ENCODE measurements at regions not wholly inside any gene's neighbourhood (a gene's known extent, or its start where the extent isn't known, plus 50 kb on each side); places are given as distances from the start of the nearest gene placed in this dataset.
"Not testable (repeated sequence)": the region's sequence is repeated elsewhere in the genome, so short reads cannot be mapped to it uniquely, and the experiment has no call there.

DNA sequence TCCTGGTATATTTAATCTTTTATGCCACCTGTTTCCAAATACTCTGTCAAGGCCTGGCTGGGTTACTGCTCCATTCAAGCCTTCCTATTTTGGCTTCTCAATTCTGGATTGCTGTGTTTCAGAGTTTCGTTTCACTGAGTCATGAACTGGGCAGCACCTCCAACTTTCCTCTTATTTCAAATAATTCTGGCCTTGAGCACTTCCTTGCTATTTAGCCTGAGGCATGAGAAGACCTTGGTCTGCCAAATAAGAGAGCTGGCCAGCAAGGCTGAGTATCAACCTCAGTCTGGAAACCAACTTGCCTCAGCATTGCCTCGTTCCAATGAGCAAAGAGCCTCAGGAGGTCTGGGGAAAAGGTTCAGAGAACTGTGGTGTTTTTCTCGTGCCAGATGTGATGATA lies 66.6 kb downstream of the TNFAIP3 start:
- DNase-seq: no peak

- DNase-seq: no peak
Measured at GRCh38 chr6:137936798-137937197, 69.7 kb downstream of the TNFAIP3 start.

GRCh38 chr6:137937834-137938233 lies 70.8 kb downstream of the TNFAIP3 start:
- DNase-seq: no peak

DNA sequence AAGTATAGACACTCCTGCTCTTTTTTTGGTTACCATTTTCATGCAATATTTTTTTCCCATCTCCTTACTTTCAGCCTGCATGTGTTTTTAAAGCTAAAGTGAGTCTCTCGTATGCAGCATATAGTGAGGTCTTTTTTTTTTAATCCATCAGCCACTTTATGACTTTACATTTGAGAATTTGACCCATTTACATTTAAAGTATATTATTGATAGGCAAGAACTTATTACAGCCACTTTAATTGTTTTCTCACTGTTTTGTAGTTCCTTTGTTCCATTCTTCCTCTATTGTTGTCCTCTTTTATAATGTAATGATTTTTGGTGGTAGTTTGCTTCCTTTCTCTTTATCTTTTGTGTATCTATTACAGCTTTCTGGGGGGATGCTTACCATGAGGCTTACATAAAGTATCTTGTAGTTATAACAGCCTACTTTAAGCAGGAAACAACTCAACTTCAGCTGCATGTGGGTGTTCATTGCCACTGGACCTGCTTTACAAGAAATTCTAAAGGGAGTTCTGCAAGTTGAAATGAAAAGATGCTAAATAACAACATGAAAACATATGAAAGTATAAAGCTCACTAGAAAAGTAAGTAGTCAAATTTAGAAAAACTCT lies 71.8 kb downstream of the TNFAIP3 start:
- DNase-seq: no peak

DNA sequence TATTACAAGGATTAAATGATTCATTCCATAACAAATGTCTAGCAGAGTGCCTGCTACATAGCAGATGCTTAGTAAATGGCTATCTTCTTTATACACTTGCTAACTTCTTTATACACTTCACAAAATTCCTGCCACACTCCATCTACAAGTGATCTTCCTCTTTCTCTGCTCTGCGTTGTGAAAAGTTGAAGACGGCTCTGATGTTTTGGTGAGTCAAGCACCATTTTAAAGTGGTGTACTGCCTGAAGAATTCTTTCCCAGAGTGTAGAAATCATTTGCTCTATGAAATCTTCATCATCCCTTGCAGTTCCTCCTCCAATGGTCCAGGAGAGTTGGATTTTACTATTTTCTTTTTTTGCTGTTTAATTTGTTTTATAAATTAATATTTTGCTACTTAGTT lies 74.9 kb downstream of the TNFAIP3 start:
- no peak for DNase-seq

DNA sequence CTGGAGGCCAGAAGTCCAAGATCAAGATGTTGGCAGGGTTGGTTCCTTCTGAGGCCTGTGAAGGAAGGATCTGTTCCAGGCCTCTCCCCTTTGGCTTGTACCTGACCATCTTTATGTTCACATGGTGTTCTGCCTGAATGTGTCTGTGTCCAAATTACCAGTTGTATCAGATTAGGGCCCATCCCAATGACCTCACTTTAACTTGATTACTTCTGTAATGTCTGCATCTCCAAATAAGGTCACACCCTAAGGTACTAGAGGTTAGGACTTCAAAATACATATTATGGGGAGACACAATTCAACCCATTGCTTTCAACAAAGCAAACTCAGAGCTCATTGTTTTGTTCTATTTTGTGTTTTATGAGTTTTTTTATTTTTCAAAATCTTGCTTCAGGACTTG lies 75.7 kb downstream of the TNFAIP3 start:
- DNase-seq: no peak

GRCh38 chr6:137944381-137944780 lies 77.3 kb downstream of the TNFAIP3 start:
- not testable (repeated sequence) for DNase-seq

DNA sequence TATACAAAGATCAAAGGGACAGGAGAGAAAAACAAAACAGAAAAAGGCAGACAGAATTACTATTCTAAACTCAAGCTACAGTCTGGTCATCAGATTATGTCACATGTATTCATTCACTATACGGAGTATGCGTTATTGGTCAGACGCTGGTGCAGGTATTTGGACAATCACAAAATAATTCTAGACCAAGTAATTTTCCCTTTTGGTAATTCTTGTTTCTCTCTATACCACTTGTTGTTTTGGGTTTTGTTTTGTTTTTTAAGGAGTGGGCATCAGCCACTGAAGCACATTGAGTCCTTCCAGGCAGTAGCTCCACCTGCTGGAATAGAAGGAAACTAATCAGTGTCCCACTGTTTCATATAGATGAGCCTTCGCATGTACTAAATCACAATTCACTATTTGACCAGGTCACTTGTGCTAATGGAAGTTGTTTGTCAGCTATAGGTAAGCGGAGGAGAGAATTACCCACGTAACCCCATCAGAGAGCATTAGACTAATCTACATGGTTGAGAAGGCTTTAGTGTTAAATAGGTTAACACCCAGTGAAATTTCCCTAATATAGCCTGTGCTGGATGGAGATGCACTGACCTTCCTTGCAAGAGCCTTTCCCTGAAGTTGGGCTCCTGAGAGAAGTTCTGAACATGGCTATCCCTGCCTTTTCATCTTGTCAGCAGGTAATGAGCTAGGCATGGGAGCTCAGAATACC lies 77.9 kb downstream of the TNFAIP3 start:
- no peak for DNase-seq

GRCh38 chr6:137949686-137950390 lies 82.8 kb downstream of the TNFAIP3 start:
- DNase-seq: no peak

- no peak for DNase-seq
Measured at GRCh38 chr6:137950581-137950980, 83.5 kb downstream of the TNFAIP3 start.

GRCh38 chr6:137951064-137951597 lies 84.1 kb downstream of the TNFAIP3 start:
- no peak for DNase-seq

GRCh38 chr6:137952247-137952646 lies 85.2 kb downstream of the TNFAIP3 start:
- DNase-seq: no peak

DNA sequence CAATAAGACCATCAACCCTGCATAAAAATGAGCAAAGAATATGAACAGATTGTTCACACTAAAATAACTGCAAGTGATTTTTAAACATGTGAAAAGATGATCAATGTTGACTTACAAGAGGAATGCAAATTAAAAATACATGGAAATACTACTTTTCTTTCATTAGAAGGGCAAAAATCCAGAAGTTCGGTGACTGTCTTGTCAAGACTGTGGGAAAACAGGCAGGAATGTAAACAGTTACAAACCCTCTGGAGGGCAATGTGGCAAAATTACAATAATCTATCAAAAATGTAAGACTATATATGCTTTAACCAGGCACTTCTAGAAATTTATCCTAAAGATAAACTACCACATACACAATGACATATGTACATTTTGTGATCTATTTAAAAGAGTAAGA lies 86.7 kb downstream of the TNFAIP3 start:
- no peak for DNase-seq

GRCh38 chr6:137954253-137954652 lies 87.2 kb downstream of the TNFAIP3 start:
- no peak for DNase-seq

DNA sequence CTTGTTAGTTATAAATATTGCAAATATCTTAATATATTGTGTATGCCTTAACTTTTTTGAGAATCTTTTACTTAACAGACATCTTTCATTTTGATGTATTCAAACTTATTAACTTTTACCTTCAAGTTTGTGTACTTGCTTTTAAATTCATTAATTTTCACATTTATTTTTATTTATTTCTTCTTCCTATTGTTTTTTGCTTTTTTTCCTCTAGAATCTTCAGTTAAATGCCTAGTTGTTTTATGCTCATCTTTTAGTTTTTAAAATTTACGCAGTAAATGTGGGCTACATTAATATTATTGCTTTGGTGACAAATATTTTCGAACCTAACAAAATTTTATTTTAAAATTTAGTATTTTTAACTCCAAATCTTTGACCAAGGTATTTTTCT lies 89.0 kb downstream of the TNFAIP3 start:
- DNase-seq: no peak

- DNase-seq: no peak
Measured at GRCh38 chr6:137957471-137957870, 90.4 kb downstream of the TNFAIP3 start.

DNA sequence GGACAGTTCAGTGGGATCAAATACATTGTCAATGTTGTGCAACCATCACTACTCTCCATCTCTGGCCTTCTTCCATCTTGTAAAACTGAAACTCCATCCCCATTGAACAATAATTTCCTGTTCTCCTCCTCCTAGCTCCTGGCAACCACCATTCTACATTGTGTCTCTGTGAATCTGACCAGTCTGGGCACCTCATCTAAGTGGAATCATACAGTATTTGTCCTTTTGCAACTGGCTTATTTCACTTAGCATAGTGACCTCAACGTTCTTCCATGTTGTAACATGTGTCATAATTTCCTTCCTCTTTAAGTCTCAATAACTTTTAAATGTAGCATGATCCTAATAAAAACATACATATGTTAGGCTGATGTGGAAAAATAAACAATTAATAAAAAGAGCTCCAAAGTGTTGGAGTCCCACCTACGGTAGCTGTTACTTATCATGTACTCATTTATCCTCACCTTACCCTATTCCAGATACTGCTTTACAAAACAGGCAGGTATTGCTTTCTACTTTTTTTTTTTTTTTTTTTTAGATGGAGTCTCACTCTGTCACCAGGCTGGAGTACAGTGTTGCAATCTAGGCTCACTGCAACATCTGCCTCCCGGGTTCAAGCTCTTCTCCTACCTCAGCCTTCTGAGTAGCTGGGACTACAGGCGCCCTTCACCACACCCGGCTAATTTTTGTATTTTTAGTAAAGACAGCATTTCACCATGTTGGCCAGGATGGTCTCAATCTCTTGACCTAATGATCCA lies 91.9 kb downstream of the TNFAIP3 start:
- DNase-seq: no peak

- DNase-seq: no peak
Measured at GRCh38 chr6:137962725-137963124, 95.7 kb downstream of the TNFAIP3 start.

GRCh38 chr6:137964876-137965275 lies 97.8 kb downstream of the TNFAIP3 start:
- DNase-seq: no peak

GRCh38 chr6:137967689-137968454 lies 100.8 kb downstream of the TNFAIP3 start:
- no peak for DNase-seq

- DNase-seq: no peak
Measured at GRCh38 chr6:137968455-137968804, 101.4 kb downstream of the TNFAIP3 start.

- no peak for DNase-seq
Measured at GRCh38 chr6:137968901-137969300, 101.8 kb downstream of the TNFAIP3 start.

GRCh38 chr6:137969874-137970273 lies 102.8 kb downstream of the TNFAIP3 start:
- DNase-seq: no peak

Measured in activated CD8-positive, alpha-beta memory T cell treated with anti-CD3 and anti-CD28 coated beads for 24 hours (primary cell).